Left lung (tissue), 4 donors: ENCODE measurements at regions not wholly inside any gene's neighbourhood (a gene's known extent, or its start where the extent isn't known, plus 50 kb on each side); places are given as distances from the start of the nearest gene placed in this dataset.

Source experiments
- ATAC-seq: fragments of 200-7000 bp; cut with Tn5 transposase; one replicate; pipeline ENCODE4 v1.9.1; 2020; ENCODE audit warnings: moderate library complexity
- DNase-seq, 4 donors: peaks; one replicate each; pipeline ENCODE4 v3.0.0-alpha.2; 2013 to 2020
- H3K27ac ChIP-seq, 2 donors: fragments of 200-600 bp; sonication (generic) in 1 of 2; one replicate each; pipeline versions ENCODE4 v1.5.0 to v1.8.0; 2020 to 2021
- H3K27me3 ChIP-seq, 2 donors: fragments of 200-600 bp; sonication (generic) in 1 of 2; one replicate each; pipeline versions ENCODE4 v1.5.0 to v1.8.0; 2020 to 2021
- H3K36me3 ChIP-seq, 2 donors: fragments of 200-600 bp; sonication (generic) in 1 of 2; one replicate each; pipeline versions ENCODE4 v1.5.0 to v1.8.0; 2020 to 2021
- H3K4me1 ChIP-seq, 2 donors: fragments of 200-600 bp; one replicate each; pipeline ENCODE4 v1.8.0; 2021
- H3K4me3 ChIP-seq, 2 donors: fragments of 200-600 bp; sonication (generic) in 1 of 2; one replicate each; pipeline versions ENCODE4 v1.5.0 to v1.8.0; 2020 to 2021; ENCODE audit warnings: mild to moderate bottlenecking in 1 of 2
- H3K9me3 ChIP-seq, 2 donors: fragments of 200-600 bp; sonication (generic) in 1 of 2; one replicate each; pipeline versions ENCODE4 v1.5.0 to v1.8.0; 2020 to 2021
- intact Hi-C, 2 donors: fragments of 100-400 bp; cut with DNase I; formaldehyde crosslinking; loops; one replicate each; pipeline versions ENCODE4 v1.11.2 to v1.14.2; 2022
- TF ChIP-seq, protein P1 (sequence below), 2 donors: fragments of 200-600 bp; sonication (generic) in 1 of 2; IDR thresholded peaks; one replicate each; pipeline versions ENCODE4 v1.5.0 to v1.8.0; 2021; ENCODE audit warnings: antibody characterized with exemption in 2 of 2
- donor health status: DM: no; HTN: yes; CAD: no.
- donor health status: DM: no; HTN: no; CAD: no.

GRCh38 chr20:24738058-24738775, 210.9 kb upstream of the CST7 start:
- ATAC-seq, result no peak
- no peak for DNase-seq
- H3K36me3 ChIP-seq, result no peaks in the 10 kb centered on the region
- no peak overlapping the region for H3K27ac ChIP-seq
- H3K9me3 ChIP-seq, result no peaks in the 10 kb centered on the region
- no peak overlapping the region for H3K4me3 ChIP-seq
- TF ChIP-seq, protein P1, sequence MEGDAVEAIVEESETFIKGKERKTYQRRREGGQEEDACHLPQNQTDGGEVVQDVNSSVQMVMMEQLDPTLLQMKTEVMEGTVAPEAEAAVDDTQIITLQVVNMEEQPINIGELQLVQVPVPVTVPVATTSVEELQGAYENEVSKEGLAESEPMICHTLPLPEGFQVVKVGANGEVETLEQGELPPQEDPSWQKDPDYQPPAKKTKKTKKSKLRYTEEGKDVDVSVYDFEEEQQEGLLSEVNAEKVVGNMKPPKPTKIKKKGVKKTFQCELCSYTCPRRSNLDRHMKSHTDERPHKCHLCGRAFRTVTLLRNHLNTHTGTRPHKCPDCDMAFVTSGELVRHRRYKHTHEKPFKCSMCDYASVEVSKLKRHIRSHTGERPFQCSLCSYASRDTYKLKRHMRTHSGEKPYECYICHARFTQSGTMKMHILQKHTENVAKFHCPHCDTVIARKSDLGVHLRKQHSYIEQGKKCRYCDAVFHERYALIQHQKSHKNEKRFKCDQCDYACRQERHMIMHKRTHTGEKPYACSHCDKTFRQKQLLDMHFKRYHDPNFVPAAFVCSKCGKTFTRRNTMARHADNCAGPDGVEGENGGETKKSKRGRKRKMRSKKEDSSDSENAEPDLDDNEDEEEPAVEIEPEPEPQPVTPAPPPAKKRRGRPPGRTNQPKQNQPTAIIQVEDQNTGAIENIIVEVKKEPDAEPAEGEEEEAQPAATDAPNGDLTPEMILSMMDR (IDR thresholded peaks at IDR 0.05), result no peak
- H3K4me1 ChIP-seq, result no peaks in the 10 kb centered on the region
- peaks cover 0 to 16% of the 10 kb centered on the region in 2 donors for H3K27me3 ChIP-seq
- intact Hi-C loops, result no loop called here

GRCh38 chr20:24738981-24739633, 210.0 kb upstream of the CST7 start:
- TF ChIP-seq, protein P1 (IDR thresholded peaks at IDR 0.05), result no peak
- no peaks in the 10 kb centered on the region for H3K9me3 ChIP-seq
- H3K27me3 ChIP-seq, result peaks cover 0 to 16% of the 10 kb centered on the region in 2 donors
- intact Hi-C loops, result no loop called here
- DNase-seq (no peak), ATAC-seq (no peak)
- H3K27ac ChIP-seq, result no peak overlapping the region
- no peaks in the 10 kb centered on the region for H3K4me1 ChIP-seq
- no peak overlapping the region for H3K4me3 ChIP-seq
- H3K36me3 ChIP-seq, result no peaks in the 10 kb centered on the region

GRCh38 chr20:24739746-24740145, 209.3 kb upstream of the CST7 start:
- Histone ChIP-seq H3K27ac (no peak overlapping the region), H3K4me1 (no peaks in the 10 kb centered on the region), H3K27me3 (peaks cover 0 to 16% of the 10 kb centered on the region in 2 donors), H3K9me3 (no peaks in the 10 kb centered on the region), H3K4me3 (no peak overlapping the region), H3K36me3 (no peaks in the 10 kb centered on the region)
- DNase-seq (no peak), ATAC-seq (no peak)
- TF ChIP-seq, protein P1 (IDR thresholded peaks at IDR 0.05), result no peak
- intact Hi-C loops, result no loop called here

DNA sequence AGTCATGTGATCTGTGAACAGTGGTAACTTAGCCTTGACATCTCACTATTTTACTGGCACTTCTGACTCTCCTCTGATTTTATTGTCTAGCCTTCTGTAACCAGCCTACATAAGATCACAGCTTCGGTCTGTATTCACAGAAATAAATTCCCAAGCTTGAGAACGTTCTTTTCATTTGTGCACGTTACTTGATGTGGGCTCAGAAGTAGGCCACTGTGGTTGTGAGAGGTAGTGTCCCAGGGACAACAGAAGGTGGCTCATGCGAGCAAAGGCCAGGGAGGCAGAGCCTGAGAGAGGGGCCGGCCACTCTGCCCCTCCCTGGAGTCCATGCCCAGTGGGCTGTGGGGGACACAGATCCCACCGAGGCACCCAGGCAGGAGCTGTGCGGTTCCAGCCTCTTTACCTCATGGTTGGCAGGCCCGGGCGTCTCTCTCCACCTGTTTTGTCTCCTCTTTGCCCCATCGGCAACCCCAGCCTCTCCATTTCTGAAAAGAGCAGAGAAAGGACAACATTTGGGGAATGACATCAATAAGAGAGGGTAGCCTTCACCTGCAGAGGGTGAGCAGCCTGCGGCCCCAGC, 207.5 kb upstream of the CST7 start:
- H3K27me3 ChIP-seq, result peaks cover 0 to 32% of the 10 kb centered on the region in 2 donors
- DNase-seq (no peak), ATAC-seq (no peak)
- no peaks in the 10 kb centered on the region for H3K36me3 ChIP-seq
- no peaks in the 10 kb centered on the region for H3K4me1 ChIP-seq
- TF ChIP-seq, protein P1 (IDR thresholded peaks at IDR 0.05), result no peak
- no peaks in the 10 kb centered on the region for H3K9me3 ChIP-seq
- H3K27ac ChIP-seq, result no peak overlapping the region
- intact Hi-C loops, result no loop called here
- no peak overlapping the region for H3K4me3 ChIP-seq

DNA sequence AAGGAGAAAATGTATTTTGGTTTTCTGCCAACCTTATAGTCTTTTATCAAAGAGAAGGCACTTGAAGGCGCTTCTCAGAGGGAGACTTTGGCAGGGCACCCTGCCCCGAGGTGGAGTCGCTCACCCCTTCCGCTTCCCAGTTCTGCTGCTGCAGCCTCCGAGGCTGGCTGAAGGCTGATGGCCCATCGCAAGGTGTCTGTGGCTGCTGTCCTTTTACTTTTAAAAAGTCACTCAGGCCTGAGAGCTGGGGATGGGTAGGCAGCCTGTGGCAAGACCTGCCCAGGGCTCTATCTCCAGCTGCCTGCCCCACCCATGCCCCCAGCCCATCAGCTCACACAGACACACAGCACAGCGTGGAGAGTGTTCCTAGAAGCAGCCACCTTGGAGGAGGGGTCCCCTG, 206.6 kb upstream of the CST7 start:
- H3K27ac ChIP-seq, result no peak overlapping the region
- H3K9me3 ChIP-seq, result no peaks in the 10 kb centered on the region
- DNase-seq (no peak), ATAC-seq (no peak)
- peaks cover 0 to 32% of the 10 kb centered on the region in 2 donors for H3K27me3 ChIP-seq
- TF ChIP-seq, protein P1 (IDR thresholded peaks at IDR 0.05), result no peak
- no peak overlapping the region for H3K4me3 ChIP-seq
- intact Hi-C loops, result no loop called here
- no peaks in the 10 kb centered on the region for H3K36me3 ChIP-seq
- no peaks in the 10 kb centered on the region for H3K4me1 ChIP-seq
